ENCODE measurements at regions not wholly inside any gene's neighbourhood (a gene's known extent, or its start where the extent isn't known, plus 50 kb on each side); places are given as distances from the start of the nearest gene placed in this dataset.

GRCh38 chr2:165015052-165015642, 59.8 kb upstream of the SLC38A11 start:
- H3K27ac ChIP-seq (ENCODE audit: low read length) = no peak overlapping the region
- intact Hi-C loops (cut with micrococcal nuclease) = loop anchor here (5.0 kb wide), 4 partner anchors 127 to 762 kb away; no protein-coding TSS in a partner anchor
- H3K4me3 ChIP-seq (ENCODE audit: low read length) = no peak overlapping the region
- H3K9me3 ChIP-seq (ENCODE audit: low read length) = no peaks in the 10 kb centered on the region
- no peaks in the 10 kb centered on the region for H3K79me2 ChIP-seq (ENCODE audit: low read length)
- BruUV-seq (replicated peaks) = no TSS peak
- peak; percentile 81 for DNase-seq
- POLR2A ChIA-PET (ENCODE audit: unreplicated experiment) = interaction anchor here (0.6 kb wide), 1 partner anchor 303 kb away, joined by 3 read pairs; no protein-coding TSS in a partner anchor
- CTCF ChIA-PET = interaction anchor here (0.6 to 1.2 kb wide), 3 partner anchors 22 to 276 kb away, joined by 3 to 14 read pairs (median 8); partner anchors contain the start of gene SCN3A
- H3K4me1 ChIP-seq (ENCODE audit: insufficient read depth, low read length) = no peaks in the 10 kb centered on the region
- H3F3A ChIP-seq (ENCODE audit: low read length, unreplicated experiment) = no peaks in the 10 kb centered on the region
- no peak overlapping the region for H3K4me2 ChIP-seq (ENCODE audit: low read length)
- no peaks in the 10 kb centered on the region for H3K27me3 ChIP-seq (ENCODE audit: low read length)
- peak; percentile 94 for TF ChIP-seq CTCF (conservative IDR thresholded peaks at IDR 0.05; ENCODE audit: low read depth, low read length)
- no peak for TF ChIP-seq EZH2 (IDR thresholded peaks at IDR 0.05; ENCODE audit: low read length, unreplicated experiment)
- TF ChIP-seq EZH2phosphoT487 (IDR thresholded peaks at IDR 0.05; ENCODE audit: borderline replicate concordance, low read length) = no peak
- H4K20me1 ChIP-seq (ENCODE audit: low read length) = no peaks in the 10 kb centered on the region
- no peaks in the 10 kb centered on the region for H3K9me2 ChIP-seq (replicated peaks; ENCODE audit: low read length)
- H3K36me3 ChIP-seq (ENCODE audit: low read depth, low read length) = no peaks in the 10 kb centered on the region
- H3K9ac ChIP-seq (ENCODE audit: low read length) = no peak overlapping the region
- peak; percentile 90 for ATAC-seq
- H2AFZ ChIP-seq (ENCODE audit: low read length) = no peak overlapping the region

GRCh38 chr2:165013944-165014619, 58.8 kb upstream of the SLC38A11 start:
- H3K4me3 ChIP-seq (ENCODE audit: low read length) = no peak overlapping the region
- H3K79me2 ChIP-seq (ENCODE audit: low read length) = no peaks in the 10 kb centered on the region
- BruUV-seq (replicated peaks) = no TSS peak
- H3K4me1 ChIP-seq (ENCODE audit: insufficient read depth, low read length) = no peaks in the 10 kb centered on the region
- H3K9ac ChIP-seq (ENCODE audit: low read length) = no peak overlapping the region
- CTCF ChIA-PET = interaction anchor here (0.6 to 1.2 kb wide), 2 partner anchors 190 to 278 kb away, joined by 8 to 14 read pairs; partner anchors contain the start of gene SCN3A
- ATAC-seq = no peak
- H2AFZ ChIP-seq (ENCODE audit: low read length) = no peak overlapping the region
- H3K9me2 ChIP-seq (replicated peaks; ENCODE audit: low read length) = no peaks in the 10 kb centered on the region
- no peaks in the 10 kb centered on the region for H3F3A ChIP-seq (ENCODE audit: low read length, unreplicated experiment)
- no peaks in the 10 kb centered on the region for H4K20me1 ChIP-seq (ENCODE audit: low read length)
- POLR2A ChIA-PET (ENCODE audit: unreplicated experiment) = no interaction called here
- no peak overlapping the region for H3K27ac ChIP-seq (ENCODE audit: low read length)
- no peak overlapping the region for H3K4me2 ChIP-seq (ENCODE audit: low read length)
- intact Hi-C loops (cut with micrococcal nuclease) = no loop called here
- TF ChIP-seq CTCF (conservative IDR thresholded peaks at IDR 0.05; ENCODE audit: low read depth, low read length) = no peak
- TF ChIP-seq EZH2 (IDR thresholded peaks at IDR 0.05; ENCODE audit: low read length, unreplicated experiment) = no peak
- no peak for TF ChIP-seq EZH2phosphoT487 (IDR thresholded peaks at IDR 0.05; ENCODE audit: borderline replicate concordance, low read length)
- no peak for DNase-seq
- H3K36me3 ChIP-seq (ENCODE audit: low read depth, low read length) = no peaks in the 10 kb centered on the region
- H3K9me3 ChIP-seq (ENCODE audit: low read length) = no peaks in the 10 kb centered on the region
- H3K27me3 ChIP-seq (ENCODE audit: low read length) = no peaks in the 10 kb centered on the region

- Histone ChIP-seq H3K4me3 (ENCODE audit: low read length) (no peak overlapping the region), H3K36me3 (ENCODE audit: low read depth, low read length) (no peaks in the 10 kb centered on the region), H3K79me2 (ENCODE audit: low read length) (no peaks in the 10 kb centered on the region), H3K27me3 (ENCODE audit: low read length) (no peaks in the 10 kb centered on the region), H3K9me2 (replicated peaks; ENCODE audit: low read length) (no peaks in the 10 kb centered on the region), H3F3A (ENCODE audit: low read length, unreplicated experiment) (no peaks in the 10 kb centered on the region), H3K4me1 (ENCODE audit: insufficient read depth, low read length) (0 out of 2 replicates have a peak, but pooled peaks cover 4% of the 10 kb centered on the region), H3K4me2 (ENCODE audit: low read length) (no peak overlapping the region), H2AFZ (ENCODE audit: low read length) (no peak overlapping the region), H3K9ac (ENCODE audit: low read length) (no peak overlapping the region), H3K9me3 (ENCODE audit: low read length) (no peaks in the 10 kb centered on the region), H3K27ac (ENCODE audit: low read length) (no peak overlapping the region), H4K20me1 (ENCODE audit: low read length) (no peaks in the 10 kb centered on the region)
- POLR2A ChIA-PET (ENCODE audit: unreplicated experiment) = interaction anchor here (0.6 kb wide), 1 partner anchor 283 kb away, joined by 3 read pairs; no protein-coding TSS in a partner anchor
- intact Hi-C loops (cut with micrococcal nuclease) = no loop called here
- no peak for TF ChIP-seq CTCF (conservative IDR thresholded peaks at IDR 0.05; ENCODE audit: low read depth, low read length)
- no peak for TF ChIP-seq EZH2 (IDR thresholded peaks at IDR 0.05; ENCODE audit: low read length, unreplicated experiment)
- TF ChIP-seq EZH2phosphoT487 (IDR thresholded peaks at IDR 0.05; ENCODE audit: borderline replicate concordance, low read length) = no peak
- no TSS peak for BruUV-seq (replicated peaks)
- DNase-seq (no peak), ATAC-seq (no peak)
- CTCF ChIA-PET = no interaction called here
These were observed 55.9 kb upstream of the SLC38A11 start for GRCh38 chr2:165011199-165011598.

Data from PC-3 (cell line).